Neuronal stem cell (in vitro differentiated cells): ENCODE measurements at regions not wholly inside any gene's neighbourhood (a gene's known extent, or its start where the extent isn't known, plus 50 kb on each side); places are given as distances from the start of the nearest gene placed in this dataset.

Experiments
- DNase-seq: peaks from one replicate; pipeline ENCODE4 v3.0.0-alpha.2; 2013; ENCODE audit warnings: low spot score
- H2AFZ ChIP-seq: one replicate; pipeline ENCODE4 v1.6.1; 2013; ENCODE audit warnings: mild to moderate bottlenecking, low read length, inconsistent platforms
- H2AK5ac ChIP-seq: 2 replicates; pipeline ENCODE4 v1.6.1; 2013; ENCODE audit warnings: low read depth, mild to moderate bottlenecking, inconsistent platforms, low read length, moderate library complexity, mixed read lengths
- H2BK120ac ChIP-seq: 2 replicates; pipeline ENCODE4 v1.6.1; 2013; ENCODE audit warnings: low read depth, mild to moderate bottlenecking, inconsistent platforms, low read length, moderate library complexity, mixed read lengths
- H2BK12ac ChIP-seq: one replicate; pipeline ENCODE4 v1.6.1; 2013; ENCODE audit warnings: low read length, inconsistent platforms
- H2BK15ac ChIP-seq: 2 replicates; pipeline ENCODE4 v1.6.1; 2013; ENCODE audit warnings: mild to moderate bottlenecking, low read length, inconsistent platforms, mixed read lengths
- H2BK5ac ChIP-seq: one replicate; pipeline ENCODE4 v1.6.1; 2013; ENCODE audit warnings: inconsistent platforms, mild to moderate bottlenecking, low read length, moderate library complexity
- H3K14ac ChIP-seq: one replicate; pipeline ENCODE4 v1.6.1; 2013; ENCODE audit warnings: low read length, inconsistent platforms
- H3K18ac ChIP-seq: 2 replicates; pipeline ENCODE4 v1.6.1; 2013; ENCODE audit warnings: low read length, inconsistent platforms
- H3K23ac ChIP-seq: 2 replicates; pipeline ENCODE4 v1.6.1; 2013; ENCODE audit warnings: low read depth, mild to moderate bottlenecking, mixed read lengths, low read length, inconsistent platforms; ENCODE audit not compliant: poor library complexity
- H3K27ac ChIP-seq: replicated peaks from 3 replicates; pipeline ENCODE4 v1.5.1; 2013; ENCODE audit warnings: low read length, inconsistent platforms
- H3K27me3 ChIP-seq, 3 experiments: 2 replicates each; pipeline ENCODE4 v1.6.1; 2013; ENCODE audit warnings: low read length in 3 of 3, mild to moderate bottlenecking in 2 of 3, inconsistent platforms in 1 of 3, low read depth in 1 of 3, mixed read lengths in 1 of 3, moderate library complexity in 1 of 3; ENCODE audit not compliant: control insufficient read depth in 3 of 3, insufficient read depth in 3 of 3
- H3K36me3 ChIP-seq, 2 donors: replicated peaks in 1 of 2; 2 replicates each; pipeline ENCODE4 v1.6.1; 2013; ENCODE audit warnings: low read length in 2 of 2; ENCODE audit not compliant: control insufficient read depth in 2 of 2, insufficient read depth in 2 of 2
- H3K4ac ChIP-seq: 2 replicates; pipeline ENCODE4 v1.6.1; 2013; ENCODE audit warnings: inconsistent platforms, mild to moderate bottlenecking, low read length, moderate library complexity
- H3K4me1 ChIP-seq, 2 donors: 1 replicate in 1 of 2; 2 replicates in 1 of 2; pipeline ENCODE4 v1.6.1; 2013; ENCODE audit warnings: low read length in 2 of 2, low read depth in 1 of 2; ENCODE audit not compliant: control insufficient read depth in 2 of 2, insufficient read depth in 1 of 2
- H3K4me2 ChIP-seq: one replicate; pipeline ENCODE4 v1.6.1; 2013; ENCODE audit warnings: mild to moderate bottlenecking, low read length, inconsistent platforms; ENCODE audit not compliant: insufficient read depth, poor library complexity, severe bottlenecking
- H3K4me3 ChIP-seq, 2 donors: 2 replicates each; pipeline ENCODE4 v1.5.1; 2013; ENCODE audit warnings: low read length in 2 of 2, mild to moderate bottlenecking in 2 of 2, inconsistent platforms in 1 of 2, moderate library complexity in 1 of 2
- H3K79me1 ChIP-seq: one replicate; pipeline ENCODE4 v1.6.1; 2013; ENCODE audit warnings: low read depth, mild to moderate bottlenecking, inconsistent platforms, low read length, moderate library complexity
- H3K9ac ChIP-seq: one replicate; pipeline ENCODE4 v1.6.1; 2013; ENCODE audit warnings: mild to moderate bottlenecking, low read depth, low read length, inconsistent platforms; ENCODE audit not compliant: poor library complexity
- H3K9me3 ChIP-seq, 2 donors: replicated peaks in 1 of 2; 2 replicates each; pipeline versions ENCODE3 to v1.6.1; 2013; ENCODE audit warnings: low read length in 2 of 2, mild to moderate bottlenecking in 2 of 2, inconsistent platforms in 1 of 2, low read depth in 1 of 2, mixed read lengths in 1 of 2, moderate library complexity in 1 of 2; ENCODE audit not compliant: control insufficient read depth in 2 of 2, insufficient read depth in 1 of 2
- H4K8ac ChIP-seq: one replicate; pipeline ENCODE4 v1.6.1; 2013; ENCODE audit warnings: low read depth, mild to moderate bottlenecking, inconsistent platforms, low read length, moderate library complexity
- H4K91ac ChIP-seq: one replicate; pipeline ENCODE4 v1.6.1; 2013; ENCODE audit warnings: low read length, low read depth, mild to moderate bottlenecking, inconsistent platforms; ENCODE audit not compliant: poor library complexity
- WGBS, 2 donors: extraction: QIAGEN DNeasy Blood & Tissue Kit; methylation state at CpG; one replicate each; pipeline ENCODE4 v1.1.7; 2013; ENCODE audit warnings: missing lambda C conversion rate in 2 of 2, mixed read lengths in 1 of 2; ENCODE audit not compliant: insufficient read length in 2 of 2, insufficient replicate concordance in 1 of 2; ENCODE audit errors: extremely low coverage in 2 of 2; 5-methylcytosine and 5-hydroxymethylcytosine counted together

DNA sequence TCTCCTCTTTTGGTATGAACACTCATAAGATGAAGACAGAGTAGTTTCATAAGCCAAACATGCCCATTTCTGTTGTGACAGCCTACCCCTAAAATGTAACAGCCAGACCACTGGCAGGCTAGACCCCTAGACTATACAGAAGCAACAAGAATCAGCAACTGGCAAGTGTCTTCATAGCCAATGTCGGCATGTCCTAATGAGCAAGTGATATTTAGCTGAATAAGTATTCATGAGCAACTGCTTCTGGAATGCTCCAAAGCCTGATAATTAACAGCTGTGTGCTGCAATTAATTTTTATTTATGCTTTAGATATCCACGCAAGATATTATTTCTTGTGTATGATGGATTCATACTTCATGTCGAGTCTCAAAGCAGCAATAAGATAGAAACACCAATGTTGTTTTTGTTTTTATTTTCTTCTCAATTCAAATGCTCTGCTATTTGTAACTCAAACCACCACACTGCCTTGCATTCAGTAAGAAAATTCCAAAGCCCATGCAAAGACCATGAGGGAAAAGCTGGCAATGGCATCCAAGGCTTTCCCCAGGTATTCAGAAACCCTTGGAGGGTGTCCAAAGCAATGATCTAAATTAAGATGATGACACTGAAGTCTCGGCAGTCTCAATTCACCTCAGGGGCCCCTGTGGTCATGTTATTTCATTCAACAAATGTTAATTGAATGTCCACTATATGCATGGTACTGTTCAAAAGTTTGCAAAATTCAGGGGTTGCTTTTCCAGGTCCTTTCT is 167.7 kb upstream of the NECTIN3 start:
- H3K23ac ChIP-seq, result no peak overlapping the region
- H3K27me3 ChIP-seq, result no peaks in the 10 kb centered on the region
- H4K8ac ChIP-seq, result no peak overlapping the region
- H3K36me3 ChIP-seq, result no peaks in the 10 kb centered on the region
- WGBS, 2 donors, result no CpG with 5 or more reads among the region's 4 CpGs
- H3K4me3 ChIP-seq, result no peak overlapping the region
- no peak overlapping the region for H3K18ac ChIP-seq
- H3K4ac ChIP-seq, result no peak overlapping the region
- no peak overlapping the region for H2BK5ac ChIP-seq
- H3K9ac ChIP-seq, result no peak overlapping the region
- no peak overlapping the region for H2AFZ ChIP-seq
- H3K14ac ChIP-seq, result no peak overlapping the region
- H4K91ac ChIP-seq, result no peak overlapping the region
- peaks cover 0 to 7% of the 10 kb centered on the region in 2 donors for H3K4me1 ChIP-seq
- DNase-seq, result no peak
- H2BK12ac ChIP-seq, result no peak overlapping the region
- H2BK120ac ChIP-seq, result no peak overlapping the region
- H3K27ac ChIP-seq, result no peak overlapping the region
- no peaks in the 10 kb centered on the region for H3K79me1 ChIP-seq
- H3K9me3 ChIP-seq, result no peaks in the 10 kb centered on the region
- H2AK5ac ChIP-seq, result no peak overlapping the region
- no peak overlapping the region for H3K4me2 ChIP-seq
- no peak overlapping the region for H2BK15ac ChIP-seq

DNA sequence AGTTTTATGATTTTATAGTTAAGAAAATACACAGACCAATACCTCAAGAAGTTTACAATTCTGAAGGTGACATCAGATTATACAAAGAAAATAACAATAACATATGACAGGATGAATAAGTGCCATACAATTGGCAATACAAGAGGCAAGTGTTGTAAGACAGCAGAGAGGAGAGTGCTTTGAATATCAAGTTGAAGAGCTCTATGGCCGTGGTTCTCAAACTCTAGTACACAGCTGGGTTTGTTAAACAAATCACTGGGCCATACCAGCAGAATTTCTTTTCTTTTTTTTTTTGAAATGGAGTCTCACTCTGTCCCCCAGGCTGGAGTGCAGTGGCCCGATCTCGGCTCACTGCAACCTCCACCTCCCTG is 167.1 kb upstream of the NECTIN3 start:
- Histone ChIP-seq H3K27ac (no peak overlapping the region), H3K4me2 (no peak overlapping the region), H3K4me1 (peaks cover 0 to 7% of the 10 kb centered on the region in 2 donors), H2AK5ac (no peak overlapping the region), H3K18ac (no peak overlapping the region), H2BK12ac (no peak overlapping the region), H3K4ac (no peak overlapping the region), H2AFZ (no peak overlapping the region), H3K23ac (no peak overlapping the region), H3K36me3 (no peaks in the 10 kb centered on the region), H3K14ac (no peak overlapping the region), H2BK15ac (no peak overlapping the region), H3K27me3 (no peaks in the 10 kb centered on the region), H4K91ac (no peak overlapping the region), H4K8ac (no peak overlapping the region), H3K79me1 (no peaks in the 10 kb centered on the region), H2BK120ac (no peak overlapping the region), H2BK5ac (no peak overlapping the region), H3K9ac (no peak overlapping the region), H3K4me3 (no peak overlapping the region), H3K9me3 (no peaks in the 10 kb centered on the region)
- DNase-seq, result no peak
- WGBS, 2 donors, result no CpG with 5 or more reads among the region's 3 CpGs

DNA sequence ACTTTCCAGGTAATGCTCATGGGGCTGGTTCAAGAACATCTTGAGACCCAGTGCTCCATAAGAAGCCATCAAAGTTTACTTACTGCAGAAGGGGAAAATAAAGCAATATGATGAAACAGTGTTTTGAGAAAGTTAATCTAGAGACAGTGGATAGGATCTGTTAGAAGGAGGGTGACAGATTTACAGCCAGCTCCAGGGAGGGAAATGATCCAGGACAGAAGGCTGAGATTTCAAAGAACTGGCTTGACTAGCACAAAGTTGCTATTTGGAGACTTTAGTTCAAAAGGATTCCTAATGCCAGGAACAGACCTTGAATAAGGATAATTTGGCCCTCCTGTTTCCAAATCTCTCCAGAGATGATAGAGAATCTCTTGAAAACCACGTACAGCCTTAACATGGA is 166.5 kb upstream of the NECTIN3 start:
- H3K79me1 ChIP-seq, result no peaks in the 10 kb centered on the region
- H2BK5ac ChIP-seq, result no peak overlapping the region
- H3K27me3 ChIP-seq, result no peaks in the 10 kb centered on the region
- no peak overlapping the region for H2BK12ac ChIP-seq
- H3K14ac ChIP-seq, result no peak overlapping the region
- no peak overlapping the region for H2BK15ac ChIP-seq
- no peak overlapping the region for H2AK5ac ChIP-seq
- no peak overlapping the region for H3K9ac ChIP-seq
- no peak for DNase-seq
- no peak overlapping the region for H4K91ac ChIP-seq
- no peak overlapping the region for H3K18ac ChIP-seq
- peaks cover 0 to 12% of the 10 kb centered on the region in 2 donors for H3K4me1 ChIP-seq
- H3K4me3 ChIP-seq, result no peak overlapping the region
- no peak overlapping the region for H3K4me2 ChIP-seq
- no peak overlapping the region for H3K4ac ChIP-seq
- no peak overlapping the region for H4K8ac ChIP-seq
- no peak overlapping the region for H3K23ac ChIP-seq
- H2BK120ac ChIP-seq, result no peak overlapping the region
- no peak overlapping the region for H2AFZ ChIP-seq
- H3K27ac ChIP-seq, result no peak overlapping the region
- no peaks in the 10 kb centered on the region for H3K9me3 ChIP-seq
- H3K36me3 ChIP-seq, result no peaks in the 10 kb centered on the region
- WGBS, 2 donors, result no CpG with 5 or more reads among the region's 1 CpG

DNA sequence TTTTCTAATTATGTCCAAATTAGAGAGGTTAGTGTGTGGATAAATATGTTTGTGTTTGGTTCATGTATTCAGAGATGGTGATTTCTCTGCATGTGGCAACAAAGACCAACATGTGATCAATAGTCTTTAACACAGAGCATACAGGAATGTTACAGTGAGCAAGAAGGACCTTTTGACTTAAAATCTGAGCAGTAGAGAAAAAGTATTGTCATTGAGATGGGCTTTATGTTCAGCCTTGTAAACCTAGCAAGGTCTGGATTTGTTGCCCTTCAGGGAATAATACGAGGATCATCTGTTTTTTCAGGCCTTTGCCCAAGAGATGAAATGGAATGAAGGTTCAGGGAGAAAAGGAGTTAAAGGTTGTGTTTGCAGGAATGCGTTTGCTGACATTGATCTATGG is 161.8 kb upstream of the NECTIN3 start:
- Histone ChIP-seq H3K27me3 (no peaks in the 10 kb centered on the region), H2BK15ac (no peak overlapping the region), H2BK5ac (no peak overlapping the region), H2AK5ac (no peak overlapping the region), H3K27ac (no peak overlapping the region), H3K18ac (no peak overlapping the region), H3K4me3 (no peak overlapping the region), H3K23ac (no peak overlapping the region), H3K9ac (no peak overlapping the region), H2BK12ac (no peak overlapping the region), H2AFZ (no peak overlapping the region), H3K9me3 (no peaks in the 10 kb centered on the region), H3K36me3 (no peaks in the 10 kb centered on the region), H3K14ac (no peak overlapping the region), H4K91ac (no peak overlapping the region), H3K4me1 (peaks cover 0 to 11% of the 10 kb centered on the region in 2 donors), H4K8ac (no peak overlapping the region), H3K4ac (no peak overlapping the region), H3K79me1 (no peaks in the 10 kb centered on the region), H2BK120ac (no peak overlapping the region), H3K4me2 (no peak overlapping the region)
- no peak for DNase-seq
- no CpG with 5 or more reads among the region's 2 CpGs for WGBS, 2 donors
